ENCODE measurements at regions not wholly inside any gene's neighbourhood (a gene's known extent, or its start where the extent isn't known, plus 50 kb on each side); places are given as distances from the start of the nearest gene placed in this dataset.
"Not testable (repeated sequence)": the region's sequence is repeated elsewhere in the genome, so short reads cannot be mapped to it uniquely, and the experiment has no call there.

GRCh38 chr3:124043023-124043422 lies 51.1 kb upstream of the ROPN1 start:
- no peak overlapping the region for H3K27ac ChIP-seq
- no peak for DNase-seq (ENCODE audit: low read depth, low spot score)

DNA sequence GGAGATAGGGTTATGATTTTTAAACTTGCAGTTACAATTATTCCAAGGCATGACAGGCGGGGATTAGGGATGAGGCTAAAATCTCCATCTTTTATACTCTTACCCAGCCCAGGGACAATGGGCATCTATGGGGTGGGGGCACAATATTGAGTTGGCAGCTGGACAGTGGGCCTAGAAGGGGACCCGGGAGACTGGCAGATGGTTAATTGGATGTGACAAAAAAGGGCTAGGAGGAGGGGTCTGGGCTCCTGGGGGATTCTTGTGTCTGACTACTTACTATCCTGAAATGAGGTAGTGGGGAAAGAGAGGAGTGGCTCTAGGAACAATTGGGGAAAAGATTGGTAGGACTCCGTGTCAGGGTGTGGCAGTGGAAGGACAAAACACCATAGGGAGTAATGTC lies 53.0 kb upstream of the ROPN1 start:
- H3K27ac ChIP-seq: no peak overlapping the region
- DNase-seq (ENCODE audit: low read depth, low spot score): no peak

- no peak for DNase-seq (ENCODE audit: low read depth, low spot score)
- no peak overlapping the region for H3K27ac ChIP-seq
Observed at GRCh38 chr3:124048967-124049798, 57.3 kb upstream of the ROPN1 start.

GRCh38 chr3:124051636-124052035 lies 59.7 kb upstream of the ROPN1 start:
- no peak overlapping the region for H3K27ac ChIP-seq
- no peak for DNase-seq (ENCODE audit: low read depth, low spot score)

GRCh38 chr3:124053871-124054270 lies 61.9 kb upstream of the ROPN1 start:
- DNase-seq (ENCODE audit: low read depth, low spot score): no peak
- no peak overlapping the region for H3K27ac ChIP-seq

DNA sequence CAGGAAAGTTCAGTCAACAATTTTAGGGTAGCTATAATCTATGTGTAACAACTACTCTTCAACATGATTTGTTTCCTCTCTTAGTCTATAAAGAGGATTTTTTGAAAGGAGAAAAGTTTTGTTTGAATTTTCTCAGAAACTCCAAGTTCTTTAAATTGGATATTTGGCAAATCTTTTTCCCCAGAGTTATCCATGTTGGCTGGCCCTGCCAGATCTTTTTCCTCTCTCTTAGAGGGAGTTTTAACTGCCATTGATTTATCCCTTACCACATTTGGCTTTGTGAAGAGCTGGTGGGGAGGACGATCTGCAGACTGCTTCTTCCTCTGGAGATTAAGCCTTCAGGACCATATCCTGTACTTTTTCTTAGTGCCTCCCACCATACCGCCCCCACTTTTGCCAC lies 64.9 kb upstream of the ROPN1 start:
- no peak for DNase-seq (ENCODE audit: low read depth, low spot score)

DNA sequence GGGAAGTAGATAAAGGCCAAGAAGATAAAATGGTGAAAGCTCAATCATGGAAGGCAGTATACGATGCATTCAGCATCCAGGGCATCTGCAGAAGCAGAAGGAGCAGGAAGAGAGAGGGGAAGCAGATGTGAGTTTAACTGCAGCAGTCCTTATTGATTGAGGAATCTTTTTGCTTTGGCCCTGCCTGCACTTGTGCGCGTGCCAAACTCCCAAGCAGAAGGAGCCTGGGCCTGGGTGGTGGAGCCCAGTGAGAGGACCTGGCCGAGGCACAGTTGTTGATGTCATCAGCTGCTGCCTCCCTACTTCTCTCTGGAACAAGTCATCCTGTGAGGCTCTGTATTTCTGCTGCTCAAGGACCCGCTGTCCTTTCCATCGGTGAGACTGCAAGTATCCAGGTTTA lies 65.5 kb upstream of the ROPN1 start:
- no peak overlapping the region for H3K27ac ChIP-seq
- DNase-seq (ENCODE audit: low read depth, low spot score): no peak

More for the DNA sequence above, 64.9 kb upstream of the ROPN1 start:
- H3K27ac ChIP-seq: no peak overlapping the region

DNA sequence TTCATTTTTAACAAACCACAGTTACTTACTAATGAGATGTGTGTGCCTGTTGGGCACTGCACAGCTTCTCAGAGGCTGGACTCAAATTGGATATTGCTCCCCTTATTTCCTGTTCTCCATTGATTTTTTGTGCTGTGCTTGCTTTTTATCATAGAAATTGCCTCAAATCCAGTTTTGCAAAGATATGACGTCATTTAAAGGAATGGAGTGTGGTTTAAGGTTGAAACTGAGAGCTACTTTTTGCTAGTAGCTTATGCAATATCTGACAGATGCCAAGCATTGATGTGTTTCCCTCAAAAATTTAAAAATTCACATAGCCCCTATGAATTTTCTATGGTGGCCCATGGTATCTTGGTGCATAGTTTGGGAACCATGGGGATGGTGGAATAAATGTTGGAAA lies 67.7 kb upstream of the ROPN1 start:
- H3K27ac ChIP-seq: no peak overlapping the region
- no peak for DNase-seq (ENCODE audit: low read depth, low spot score)

DNA sequence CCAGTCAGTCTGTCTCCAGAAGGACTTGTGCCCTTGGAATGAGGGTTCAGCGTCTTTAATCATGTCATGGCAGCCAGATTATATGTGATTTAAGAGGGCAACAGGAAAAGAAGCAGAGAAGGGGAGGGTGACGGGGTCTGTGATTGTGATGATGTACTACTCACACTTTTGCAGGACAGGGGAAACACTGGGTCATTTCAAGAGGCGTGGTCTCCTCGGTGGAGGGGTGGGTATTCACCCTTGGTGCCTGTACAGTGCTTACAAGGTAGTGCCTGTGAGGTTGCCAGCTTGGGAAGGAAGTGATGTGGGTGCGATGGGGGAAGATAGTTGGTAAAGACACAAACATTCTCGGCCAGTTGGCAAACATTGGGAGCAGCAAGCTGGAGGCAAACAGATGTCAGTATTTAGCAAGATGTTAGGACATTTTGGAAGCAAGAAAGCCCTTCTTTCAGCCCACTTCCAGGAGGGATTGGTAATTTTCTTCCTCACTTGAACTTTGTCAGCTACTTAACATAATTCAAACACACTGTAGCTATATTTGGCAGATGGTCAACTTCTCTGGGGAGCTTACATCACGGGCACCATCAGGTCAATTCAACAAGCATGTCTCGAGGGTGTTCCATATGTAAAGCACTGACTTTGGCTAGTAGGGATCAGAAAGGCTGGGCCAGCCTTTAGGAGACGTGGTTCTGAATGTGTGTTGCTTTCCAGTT lies 71.4 kb upstream of the ROPN1 start:
- no peak overlapping the region for H3K27ac ChIP-seq
- DNase-seq (ENCODE audit: low read depth, low spot score): no peak

GRCh38 chr3:124064050-124064449 lies 72.1 kb upstream of the ROPN1 start:
- no peak for DNase-seq (ENCODE audit: low read depth, low spot score)
- H3K27ac ChIP-seq: no peak overlapping the region

- not testable (repeated sequence) for H3K27ac ChIP-seq; DNase-seq (ENCODE audit: low read depth, low spot score)
Observed at GRCh38 chr3:124066543-124066942, 74.6 kb upstream of the ROPN1 start.

DNA sequence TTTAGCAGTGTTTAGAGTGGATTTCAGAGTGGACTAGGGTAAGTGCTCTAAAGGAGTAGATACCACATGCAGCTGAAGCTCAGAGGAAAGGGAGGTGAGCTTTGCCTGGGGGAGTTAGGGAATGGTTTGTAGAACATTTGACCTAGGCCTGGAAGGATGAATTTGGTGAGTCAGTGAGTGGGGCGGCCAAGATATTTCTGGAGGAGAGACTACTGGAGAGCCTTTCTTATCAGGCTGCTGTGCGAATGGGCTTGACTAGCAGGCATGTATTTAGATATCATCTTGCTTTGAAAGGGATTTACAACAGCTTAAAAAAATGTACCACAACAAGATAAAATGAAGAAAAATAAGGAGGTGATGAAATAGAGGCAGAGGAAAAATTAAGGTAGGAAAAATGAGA lies 77.8 kb upstream of the ROPN1 start:
- DNase-seq (ENCODE audit: low read depth, low spot score); H3K27ac ChIP-seq: not testable (repeated sequence)

GRCh38 chr3:124075090-124075489 lies 83.2 kb upstream of the ROPN1 start:
- H3K27ac ChIP-seq: not testable (repeated sequence)

DNA sequence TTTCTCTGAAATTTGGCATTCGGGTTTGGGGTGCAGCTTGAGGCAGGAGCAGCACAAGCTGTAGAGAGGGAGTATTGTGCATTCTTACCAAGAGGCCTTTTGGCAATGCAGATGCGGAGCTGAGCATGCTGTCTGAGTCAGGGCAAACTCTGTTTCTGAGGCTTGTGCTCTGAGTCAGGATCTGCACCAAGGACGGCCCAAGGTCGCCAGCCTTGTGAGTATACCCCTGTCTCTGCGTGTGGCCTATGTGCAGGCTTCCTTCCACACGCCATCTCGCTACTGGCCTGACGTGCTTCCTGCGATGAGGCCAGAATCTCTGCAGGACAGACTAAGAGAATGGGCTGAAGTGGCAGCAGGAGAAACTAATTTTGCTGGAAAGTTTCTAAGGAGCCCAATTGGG lies 83.8 kb upstream of the ROPN1 start:
- no peak overlapping the region for H3K27ac ChIP-seq
- no peak for DNase-seq (ENCODE audit: low read depth, low spot score)

More at GRCh38 chr3:124075090-124075489, 83.2 kb upstream of the ROPN1 start:
- not testable (repeated sequence) for DNase-seq (ENCODE audit: low read depth, low spot score)

GRCh38 chr3:124076235-124076634 lies 84.3 kb upstream of the ROPN1 start:
- no peak for DNase-seq (ENCODE audit: low read depth, low spot score)

DNA sequence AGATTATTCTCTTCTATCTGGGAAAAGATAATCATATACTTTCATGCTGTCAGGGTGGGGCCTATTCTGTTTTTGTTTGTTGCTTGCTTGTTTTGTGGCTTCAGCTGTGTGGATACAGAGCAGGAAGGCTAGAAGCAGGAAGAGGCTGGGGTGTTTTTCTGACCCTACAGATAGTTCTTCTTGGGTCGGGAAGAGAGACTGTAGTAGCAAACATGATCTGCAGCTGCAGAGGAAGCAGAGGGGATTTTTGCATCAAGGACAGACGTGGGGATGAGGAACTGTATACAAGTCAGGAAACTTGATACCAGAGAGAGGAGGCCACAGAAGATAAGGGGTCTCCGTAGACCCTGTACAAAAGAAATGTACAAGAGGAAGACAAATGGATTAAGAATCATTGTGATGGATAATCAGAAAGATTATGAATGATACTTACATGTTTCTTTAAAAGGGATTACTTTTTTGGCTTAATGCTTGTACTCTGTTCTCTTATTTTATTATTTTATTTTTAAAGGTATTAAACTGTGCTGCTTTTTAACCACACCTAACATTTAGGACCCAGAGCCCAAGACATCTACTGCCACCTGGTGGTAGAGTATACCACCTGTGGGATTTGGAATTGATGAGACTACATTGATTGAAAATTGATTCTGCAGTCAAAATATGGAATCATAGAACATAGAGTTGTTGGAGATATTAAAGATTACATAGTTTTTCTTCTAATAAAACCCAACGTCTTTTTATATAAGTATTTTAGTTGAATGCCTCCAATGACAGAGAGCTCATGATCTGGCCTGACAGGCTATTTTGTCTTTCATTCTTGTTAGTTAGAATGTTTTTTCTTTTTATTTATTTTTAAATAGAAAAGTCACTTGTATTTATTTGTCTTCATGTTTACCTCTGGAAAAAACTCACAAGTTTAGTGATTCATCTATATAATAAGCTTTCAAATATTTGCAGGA lies 87.3 kb upstream of the ROPN1 start:
- no peak for DNase-seq (ENCODE audit: low read depth, low spot score)
- H3K27ac ChIP-seq: no peak overlapping the region

More at GRCh38 chr3:124076235-124076634, 84.3 kb upstream of the ROPN1 start:
- H3K27ac ChIP-seq: no peak overlapping the region

GRCh38 chr3:124079912-124080276 lies 88.0 kb upstream of the ROPN1 start:
- DNase-seq (ENCODE audit: low read depth, low spot score): no peak
- H3K27ac ChIP-seq: no peak overlapping the region

DNA sequence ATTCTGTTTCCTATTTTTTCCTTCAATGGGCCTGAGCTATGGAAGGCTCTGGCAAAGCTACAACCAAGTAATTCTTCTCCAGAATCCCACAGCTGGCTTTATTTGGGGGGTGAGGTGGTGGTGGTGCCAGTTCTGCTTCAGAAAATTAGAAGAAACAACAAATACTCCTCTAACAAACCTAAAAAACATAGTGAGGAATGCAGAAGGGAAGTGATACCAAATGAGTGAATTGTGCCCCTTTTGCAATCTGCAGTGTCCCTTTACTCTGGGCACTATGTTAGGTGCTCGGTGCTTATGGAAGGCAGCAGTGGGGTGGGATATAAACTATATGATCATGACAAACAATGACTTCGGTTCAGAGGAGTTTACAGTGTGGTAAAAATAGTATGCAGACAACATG lies 90.4 kb upstream of the ROPN1 start:
- no peak for DNase-seq (ENCODE audit: low read depth, low spot score)

GRCh38 chr3:124084022-124084881 lies 92.3 kb upstream of the ROPN1 start:
- H3K27ac ChIP-seq: no peak overlapping the region
- no peak for DNase-seq (ENCODE audit: low read depth, low spot score)

More for the DNA sequence above, 90.4 kb upstream of the ROPN1 start:
- H3K27ac ChIP-seq: no peak overlapping the region

DNA sequence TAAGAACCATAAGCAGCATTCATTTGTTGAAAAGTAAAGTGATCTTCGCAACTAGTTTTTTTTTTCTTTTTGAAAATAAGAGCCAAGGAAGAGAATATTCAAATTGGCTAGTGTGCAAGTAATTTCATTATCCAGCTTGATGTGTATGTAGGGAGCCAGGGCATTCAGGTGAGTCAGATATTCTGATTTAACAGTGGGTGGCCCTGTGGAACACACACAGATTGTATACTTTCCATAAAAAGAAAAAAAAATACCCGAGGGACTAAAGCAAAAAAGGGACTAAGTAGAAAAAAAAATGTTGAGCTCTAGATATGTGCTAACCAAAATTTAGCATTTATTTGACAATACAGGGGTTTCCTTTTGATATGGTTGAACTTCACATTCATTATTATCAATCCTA lies 96.9 kb upstream of the ROPN1 start:
- no peak overlapping the region for H3K27ac ChIP-seq
- no peak for DNase-seq (ENCODE audit: low read depth, low spot score)

All from epithelial cell of prostate (primary cell).